Heart right ventricle (tissue), 16 donors: ENCODE measurements at regions not wholly inside any gene's neighbourhood (a gene's known extent, or its start where the extent isn't known, plus 50 kb on each side); places are given as distances from the start of the nearest gene placed in this dataset.

Experiments used
- ATAC-seq, 8 donors: fragments of 200-7000 bp; cut with Tn5 transposase; one replicate each; pipeline ENCODE4 v1.9.1; 2020; ENCODE audit warnings: mild to moderate bottlenecking in 8 of 8, moderate library complexity in 8 of 8, moderate number of reproducible peaks in 1 of 8
- DNase-seq, 2 donors: peaks; one replicate each; pipeline ENCODE4 v3.0.0-alpha.2; 2020
- H3K27ac ChIP-seq, 10 donors: fragments of 200-600 bp; sonication (generic) in 2 of 10; one replicate each; pipeline versions ENCODE4 v1.5.0 to v1.8.0; 2020 to 2022; ENCODE audit warnings: mild to moderate bottlenecking in 3 of 10
- H3K27me3 ChIP-seq, 7 donors: fragments of 200-600 bp; one replicate each; pipeline ENCODE4 v1.8.0; 2021 to 2022; ENCODE audit warnings: mild to moderate bottlenecking in 2 of 7
- H3K36me3 ChIP-seq, 9 donors: fragments of 200-600 bp; sonication (generic) in 1 of 9; one replicate each; pipeline versions ENCODE4 v1.5.0 to v1.8.0; 2020 to 2022; ENCODE audit warnings: mild to moderate bottlenecking in 2 of 9
- H3K4me1 ChIP-seq, 9 donors: fragments of 200-600 bp; sonication (generic) in 1 of 9; one replicate each; pipeline versions ENCODE4 v1.5.0 to v1.8.0; 2020 to 2022; ENCODE audit warnings: mild to moderate bottlenecking in 4 of 9
- H3K4me3 ChIP-seq, 10 donors: fragments of 200-600 bp; sonication (generic) in 2 of 10; one replicate each; pipeline versions ENCODE4 v1.5.0 to v1.8.0; 2020 to 2022; ENCODE audit warnings: mild to moderate bottlenecking in 7 of 10, moderate library complexity in 2 of 10
- H3K9me3 ChIP-seq, 11 donors: fragments of 200-600 bp in 10 of 11; sonication (generic) in 2 of 11; one replicate each; pipeline versions ENCODE4 v1.5.0 to v1.8.0; 2013 to 2022; ENCODE audit warnings: mild to moderate bottlenecking in 2 of 11, control low read depth in 1 of 11, moderate library complexity in 1 of 11
- CTCF ChIP-seq, 9 donors: fragments of 200-600 bp; sonication (generic) in 2 of 9; IDR thresholded peaks; one replicate each; pipeline versions ENCODE4 v1.5.0 to v1.8.0; 2021 to 2022; ENCODE audit warnings: antibody characterized with exemption in 9 of 9, mild to moderate bottlenecking in 5 of 9, moderate library complexity in 1 of 9
- WGBS, 2 donors: extraction: QIAGEN DNeasy Blood & Tissue Kit; methylation state at CpG; one replicate each; pipeline ENCODE4 v1.1.7; 2013; ENCODE audit warnings: inconsistent platforms in 1 of 2; 5-methylcytosine and 5-hydroxymethylcytosine counted together
- intact Hi-C, 10 donors: fragments of 100-400 bp; cut with DNase I; formaldehyde crosslinking; loops; one replicate each; pipeline versions ENCODE4 v1.11.1 to v1.14.2; 2022
- donor health status: Arrhythmogenic right ventricular cardiomyopathy.
- donor health status: ischemic (EF 13 %, LVEDD 7.1; RV severe dilation, severe dysfunction).
- donor health status: healthy with polysubstance abuse.
- donor health status: DM: no; HTN: yes; CAD: no.
- donor health status: DM: no; HTN: no; CAD: no.
- donor health status: ischemic (EF 25% LVEDD 6.9; RV normal size, moderate dysfunction).
- donor health status: ischemic (EF 25% LVEDD 5.7; RV mildly dilated, moderate dysfunction).
- donor health status: healthy.
- donor health status: DM: yes; HTN: yes; CAD: no.
- donor health status: Ischemic cardiomyopathy.
- donor health status: ischemic (EF 35%, LVEDD 5.7; RV mildly dilated, moderate dysfunction).
- donor health status: nonischemic (EF 11% LVEDD 7.7; RV severe dilation, severe dysfunction).
- donor health status: DM: yes; HTN: yes; CAD: no.
- donor health status: PGD.
- donor health status: ischemic (EF 29% LVEDD 5.4; RV normal size, mild dysfunction).
- donor health status: nonischemic (EF 23%, LVEDD 6.1; RV moderate dilation, normal function).

DNA sequence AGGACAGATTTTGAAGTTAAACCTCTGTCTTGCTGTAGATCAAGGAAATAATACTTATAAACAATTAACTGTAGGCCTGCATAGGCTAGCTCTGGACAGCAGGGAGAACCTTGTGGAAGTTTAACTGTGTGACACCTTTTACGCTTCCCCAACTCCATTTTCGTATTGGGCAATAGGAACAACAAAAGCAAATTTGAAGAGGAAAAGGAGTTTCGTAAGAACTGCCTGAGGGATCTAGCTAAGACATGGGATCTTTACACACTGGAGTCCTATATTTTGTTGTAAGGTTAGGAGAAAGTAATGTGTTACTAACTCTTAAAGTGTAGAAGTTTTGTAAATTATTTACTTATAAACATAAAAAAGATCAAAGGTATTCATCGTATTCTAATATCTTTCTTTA lies 324.9 kb upstream of the CASK start:
- H3K4me1 ChIP-seq: no peaks in the 10 kb centered on the region
- H3K36me3 ChIP-seq: no peaks in the 10 kb centered on the region
- H3K9me3 ChIP-seq: no peaks in the 10 kb centered on the region
- no peak overlapping the region for H3K27ac ChIP-seq
- intact Hi-C loops: no loop called here
- H3K4me3 ChIP-seq: no peak overlapping the region
- DNase-seq (no peak), ATAC-seq (no peak)
- peaks cover 0 to 41% (median 0%) of the 10 kb centered on the region in 7 donors for H3K27me3 ChIP-seq
- TF ChIP-seq CTCF (IDR thresholded peaks at IDR 0.05): no peak
- 91 to 93% methylated on average over 4 of the region's 4 CpGs for WGBS, 2 donors

DNA sequence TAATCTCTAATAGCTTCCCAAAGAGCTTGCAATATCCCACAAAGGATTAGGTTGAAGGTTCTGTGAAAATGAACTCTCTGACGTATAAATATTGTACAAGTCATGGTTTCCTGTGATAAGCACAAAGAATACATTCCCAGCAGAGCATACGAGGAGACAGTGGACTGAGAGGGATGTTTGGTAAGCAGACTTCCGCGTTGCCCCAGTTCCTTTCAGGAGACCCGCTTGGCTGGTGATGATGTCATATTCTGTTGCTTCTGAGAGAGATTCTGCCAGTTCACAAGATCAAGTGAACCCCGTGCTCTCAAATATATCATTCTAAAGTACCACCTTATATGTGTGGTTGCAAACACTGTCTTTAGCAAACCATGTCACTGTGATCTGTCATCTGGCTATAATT lies 323.9 kb upstream of the CASK start:
- Histone ChIP-seq H3K4me1 (no peaks in the 10 kb centered on the region), H3K27ac (no peak overlapping the region), H3K36me3 (no peaks in the 10 kb centered on the region), H3K9me3 (no peaks in the 10 kb centered on the region), H3K4me3 (peak overlapping the region in 6 of 10 donors; percentile 20 to 37 (median 31)), H3K27me3 (peaks cover 0 to 41% (median 0%) of the 10 kb centered on the region in 7 donors)
- intact Hi-C loops: no loop called here
- no peak for ATAC-seq
- 34 to 50% methylated on average over 6 of the region's 6 CpGs for WGBS, 2 donors
- no peak for DNase-seq
- no peak for TF ChIP-seq CTCF (IDR thresholded peaks at IDR 0.05)

DNA sequence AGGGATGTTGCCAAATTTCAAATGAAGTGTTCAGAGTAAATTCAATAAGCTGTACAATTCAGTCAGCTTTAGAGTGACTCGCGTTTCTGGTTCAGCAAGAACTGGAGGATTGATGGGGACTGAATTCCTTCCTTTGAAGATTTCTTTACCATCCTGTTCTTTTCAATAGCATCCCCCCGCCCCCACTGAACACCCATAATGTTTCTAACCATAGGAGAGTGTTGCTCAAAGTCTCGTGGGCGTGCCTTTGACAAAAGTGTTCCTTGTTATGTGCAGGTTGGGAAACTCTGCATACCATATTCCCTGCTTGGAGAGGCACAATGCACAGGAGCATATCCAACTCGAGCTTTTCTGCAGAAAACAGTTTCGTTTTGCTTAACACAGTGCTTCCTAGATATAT lies 323.5 kb upstream of the CASK start:
- H3K4me3 ChIP-seq: peak overlapping the region in 6 of 10 donors; percentile 20 to 37 (median 31)
- H3K4me1 ChIP-seq: no peaks in the 10 kb centered on the region
- H3K36me3 ChIP-seq: no peaks in the 10 kb centered on the region
- intact Hi-C loops: no loop called here
- peaks cover 0 to 43% (median 0%) of the 10 kb centered on the region in 7 donors for H3K27me3 ChIP-seq
- H3K27ac ChIP-seq: no peak overlapping the region
- ATAC-seq (no peak), DNase-seq (no peak)
- no peak for TF ChIP-seq CTCF (IDR thresholded peaks at IDR 0.05)
- no peaks in the 10 kb centered on the region for H3K9me3 ChIP-seq
- WGBS, 2 donors: 36 to 38% methylated on average over 7 of the region's 7 CpGs

DNA sequence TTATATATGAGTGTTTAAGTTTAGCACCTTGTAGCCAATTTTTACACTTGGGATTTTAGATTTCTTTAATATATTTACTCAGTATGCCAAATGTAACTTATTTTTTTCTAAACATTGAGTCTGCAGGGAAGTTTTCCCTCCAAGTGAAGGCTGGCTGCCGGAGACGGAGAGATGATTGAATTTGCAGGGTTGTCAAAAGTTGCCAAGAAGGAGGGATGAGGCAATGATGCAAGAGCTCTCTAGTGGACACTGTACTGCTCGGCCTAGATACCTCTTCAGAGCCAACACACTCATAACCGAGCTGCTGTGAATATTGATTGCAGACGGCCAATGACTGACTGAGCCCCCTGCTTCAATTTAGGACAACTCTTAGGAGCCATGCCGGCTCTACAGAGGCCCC lies 318.6 kb upstream of the CASK start:
- no peaks in the 10 kb centered on the region for H3K36me3 ChIP-seq
- no peaks in the 10 kb centered on the region for H3K4me1 ChIP-seq
- ATAC-seq (no peak), DNase-seq (peak in 1 of 2 donors; percentile 3)
- peaks cover 0 to 27% (median 0%) of the 10 kb centered on the region in 7 donors for H3K27me3 ChIP-seq
- no peak overlapping the region for H3K4me3 ChIP-seq
- H3K27ac ChIP-seq: no peak overlapping the region
- WGBS, 2 donors: 72 to 75% methylated on average over 6 of the region's 6 CpGs
- intact Hi-C loops: no loop called here
- no peak for TF ChIP-seq CTCF (IDR thresholded peaks at IDR 0.05)
- no peaks in the 10 kb centered on the region for H3K9me3 ChIP-seq
